ENCODE measurements at regions not wholly inside any gene's neighbourhood (a gene's known extent, or its start where the extent isn't known, plus 50 kb on each side); places are given as distances from the start of the nearest gene placed in this dataset.
"Not testable (repeated sequence)": the region's sequence is repeated elsewhere in the genome, so short reads cannot be mapped to it uniquely, and the experiment has no call there.

GRCh38 chr1:200496937-200497336 is 87.1 kb upstream of the ZNF281 start:
- no peak for DNase-seq

GRCh38 chr1:200495901-200496300 is 86.1 kb upstream of the ZNF281 start:
- no peak for DNase-seq

GRCh38 chr1:200493344-200493743 is 83.5 kb upstream of the ZNF281 start:
- no peak for DNase-seq

- DNase-seq, result no peak
Measured at GRCh38 chr1:200491103-200491502, 81.3 kb upstream of the ZNF281 start.

GRCh38 chr1:200490183-200490582 is 80.3 kb upstream of the ZNF281 start:
- DNase-seq, result no peak

GRCh38 chr1:200488375-200489165 is 78.7 kb upstream of the ZNF281 start:
- peak; percentile 61 for DNase-seq

GRCh38 chr1:200487650-200488049 is 77.8 kb upstream of the ZNF281 start:
- no peak for DNase-seq

GRCh38 chr1:200486634-200487033 is 76.8 kb upstream of the ZNF281 start:
- DNase-seq, result no peak

- DNase-seq, result not testable (repeated sequence)
Measured at GRCh38 chr1:200484438-200484946, 74.7 kb upstream of the ZNF281 start.

- peak; percentile 63 for DNase-seq
Measured at GRCh38 chr1:200483491-200484143, 73.8 kb upstream of the ZNF281 start.

- no peak for DNase-seq
Measured at GRCh38 chr1:200480964-200481363, 71.1 kb upstream of the ZNF281 start.

GRCh38 chr1:200479816-200480215 is 70.0 kb upstream of the ZNF281 start:
- DNase-seq, result no peak

- no peak for DNase-seq
Measured at GRCh38 chr1:200478945-200479558, 69.2 kb upstream of the ZNF281 start.

- DNase-seq, result no peak
Measured at GRCh38 chr1:200478239-200478623, 68.4 kb upstream of the ZNF281 start.

- no peak for DNase-seq
Measured at GRCh38 chr1:200474633-200475032, 64.8 kb upstream of the ZNF281 start.

- DNase-seq, result no peak
Measured at GRCh38 chr1:200473698-200474371, 64.0 kb upstream of the ZNF281 start.

GRCh38 chr1:200471739-200472138 is 61.9 kb upstream of the ZNF281 start:
- no peak for DNase-seq

GRCh38 chr1:200468264-200469001 is 58.6 kb upstream of the ZNF281 start:
- no peak for DNase-seq

- DNase-seq, result no peak
Measured at GRCh38 chr1:200464784-200465400, 55.1 kb upstream of the ZNF281 start.
